ENCODE measurements at regions not wholly inside any gene's neighbourhood (a gene's known extent, or its start where the extent isn't known, plus 50 kb on each side); places are given as distances from the start of the nearest gene placed in this dataset.

DNA sequence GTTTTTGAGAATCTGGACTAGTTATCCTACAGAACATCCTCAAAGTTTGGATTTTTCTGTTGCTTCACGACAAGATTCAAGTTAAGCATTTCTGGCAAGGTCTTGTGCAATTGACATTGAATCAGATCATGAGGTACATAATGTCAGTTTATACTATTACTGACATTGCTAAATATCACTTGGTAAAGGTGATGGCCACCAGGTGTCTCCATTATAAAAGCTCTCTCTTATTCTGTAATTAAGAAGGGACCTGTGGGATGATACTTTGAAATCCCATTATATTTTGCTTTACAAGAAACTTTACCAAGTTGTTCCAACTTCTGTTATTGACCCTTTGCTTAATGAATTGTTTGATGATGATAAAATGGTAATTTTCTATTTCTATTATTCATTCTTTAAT, 131.0 kb upstream of the ASTN2 start:
- H3K4me3 ChIP-seq, result no peak overlapping the region

DNA sequence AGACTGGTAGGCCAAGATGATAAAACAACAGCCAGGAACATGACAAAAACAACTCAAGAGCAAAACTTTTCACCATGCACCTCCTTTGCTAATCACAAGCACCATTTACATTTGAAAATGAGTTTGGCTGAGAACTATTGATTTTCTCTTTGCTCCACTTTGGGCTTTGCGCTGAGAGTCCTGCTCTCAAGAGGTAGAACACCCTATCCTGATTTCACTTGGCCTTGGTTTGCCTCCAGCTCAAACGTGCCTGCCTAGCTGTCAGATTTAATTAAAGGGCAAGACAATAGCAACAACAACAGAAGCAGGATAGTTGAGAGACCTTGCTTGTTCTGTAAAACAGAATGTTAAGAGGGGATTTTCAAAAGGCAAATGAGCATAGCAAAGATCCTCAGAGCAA, 128.2 kb upstream of the ASTN2 start:
- ATAC-seq (ENCODE audit: insufficient number of reproducible peaks, low FRiP score, low read depth) (no peak), DNase-seq (ENCODE audit: low spot score) (no peak)
- Histone ChIP-seq H3K4me1 (ENCODE audit: control insufficient read depth in 1 of 2, low read depth in 2 of 2) (no peaks in the 10 kb centered on the region), H3K27me3 (replicated peaks; ENCODE audit: insufficient read depth) (no peaks in the 10 kb centered on the region), H3K4me3 (no peak overlapping the region), H3K27ac (no peak overlapping the region), H3K9me3 (no peaks in the 10 kb centered on the region), H3K36me3 (no peaks in the 10 kb centered on the region)
- TF ChIP-seq CTCF (IDR thresholded peaks at IDR 0.05), result no peak

More for the DNA sequence above, 131.0 kb upstream of the ASTN2 start:
- Histone ChIP-seq H3K27me3 (replicated peaks; ENCODE audit: insufficient read depth) (no peaks in the 10 kb centered on the region), H3K36me3 (no peaks in the 10 kb centered on the region), H3K4me1 (ENCODE audit: control insufficient read depth in 1 of 2, low read depth in 2 of 2) (no peaks in the 10 kb centered on the region), H3K27ac (no peak overlapping the region), H3K9me3 (no peaks in the 10 kb centered on the region)
- ATAC-seq (ENCODE audit: insufficient number of reproducible peaks, low FRiP score, low read depth) (no peak), DNase-seq (ENCODE audit: low spot score) (no peak)
- no peak for TF ChIP-seq CTCF (IDR thresholded peaks at IDR 0.05)

GRCh38 chr9:117542021-117542420, 127.2 kb upstream of the ASTN2 start:
- no peak for ATAC-seq (ENCODE audit: insufficient number of reproducible peaks, low FRiP score, low read depth)
- Histone ChIP-seq H3K4me1 (ENCODE audit: control insufficient read depth in 1 of 2, low read depth in 2 of 2) (no peaks in the 10 kb centered on the region), H3K9me3 (no peaks in the 10 kb centered on the region), H3K4me3 (no peak overlapping the region), H3K27ac (no peak overlapping the region), H3K27me3 (replicated peaks; ENCODE audit: insufficient read depth) (no peaks in the 10 kb centered on the region), H3K36me3 (no peaks in the 10 kb centered on the region)
- TF ChIP-seq CTCF (IDR thresholded peaks at IDR 0.05), result no peak
- no peak for DNase-seq (ENCODE audit: low spot score)

DNA sequence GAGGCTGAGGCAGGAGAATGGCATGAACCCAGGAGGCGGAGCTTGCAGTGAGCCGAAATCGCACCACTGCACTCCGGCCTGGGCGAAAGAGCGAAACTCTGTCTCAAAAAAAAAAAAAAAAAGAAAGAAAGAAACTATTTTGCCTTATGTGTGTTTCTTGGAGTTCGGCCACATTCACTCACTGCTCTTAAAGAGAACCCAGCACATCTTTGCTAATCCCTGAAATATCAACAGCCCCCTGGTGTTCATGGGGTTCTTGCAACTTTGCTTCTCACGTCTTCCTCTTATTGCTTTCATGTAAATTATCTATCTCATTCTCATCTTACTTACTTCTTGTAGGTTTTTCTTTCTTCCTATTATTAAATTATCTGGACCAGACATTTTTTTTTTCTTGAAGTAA, 126.3 kb upstream of the ASTN2 start:
- no peak overlapping the region for H3K4me3 ChIP-seq
- no peaks in the 10 kb centered on the region for H3K9me3 ChIP-seq
- no peak overlapping the region for H3K27ac ChIP-seq
- no peaks in the 10 kb centered on the region for H3K36me3 ChIP-seq
- TF ChIP-seq CTCF (IDR thresholded peaks at IDR 0.05), result no peak
- H3K4me1 ChIP-seq (ENCODE audit: control insufficient read depth in 1 of 2, low read depth in 2 of 2), result no peaks in the 10 kb centered on the region
- no peaks in the 10 kb centered on the region for H3K27me3 ChIP-seq (replicated peaks; ENCODE audit: insufficient read depth)
- ATAC-seq (ENCODE audit: insufficient number of reproducible peaks, low FRiP score, low read depth) (no peak), DNase-seq (ENCODE audit: low spot score) (no peak)

GRCh38 chr9:117535973-117536372, 121.1 kb upstream of the ASTN2 start:
- Histone ChIP-seq H3K27me3 (replicated peaks; ENCODE audit: insufficient read depth) (no peaks in the 10 kb centered on the region), H3K9me3 (no peaks in the 10 kb centered on the region), H3K4me1 (ENCODE audit: control insufficient read depth in 1 of 2, low read depth in 2 of 2) (no peaks in the 10 kb centered on the region), H3K36me3 (no peaks in the 10 kb centered on the region), H3K27ac (no peak overlapping the region), H3K4me3 (no peak overlapping the region)
- TF ChIP-seq CTCF (IDR thresholded peaks at IDR 0.05), result no peak
- ATAC-seq (ENCODE audit: insufficient number of reproducible peaks, low FRiP score, low read depth) (no peak), DNase-seq (ENCODE audit: low spot score) (no peak)

All from thoracic aorta (tissue), 2 donors.